PC-3 (cell line): ENCODE measurements at regions not wholly inside any gene's neighbourhood (a gene's known extent, or its start where the extent isn't known, plus 50 kb on each side); places are given as distances from the start of the nearest gene placed in this dataset.

Source experiments
- ATAC-seq: fragments of 200-7000 bp; cut with Tn5 transposase; 2 replicates; pipeline ENCODE4 v1.9.1; 2020; ENCODE audit warnings: mild to moderate bottlenecking, moderate library complexity
- BruUV-seq: library from RNA; stranded (reverse); fragments of 400-500 nt; replicated peaks from 2 replicates; lab custom pipeline; 2021; lab: Mats Ljungman, UMichigan
- CTCF ChIA-PET: fragments of 300-600 bp; sonication (Branson Sonifier 250); formaldehyde crosslinking; loops from one replicate; lab custom pipeline; 2022; ENCODE audit warnings: antibody characterized with exemption; lab: Charles Lee
- POLR2A ChIA-PET: fragments of 300-600 bp; sonication (Branson Sonifier 250); formaldehyde crosslinking; loops from one replicate; lab custom pipeline; 2022; ENCODE audit warnings: antibody characterized with exemption; ENCODE audit not compliant: unreplicated experiment; lab: Charles Lee
- DNase-seq: peaks from one replicate; pipeline ENCODE4 v3.0.0-alpha.2; 2015
- H2AFZ ChIP-seq: fragments of 300-600 bp; sonication (generic); 2 replicates; pipeline ENCODE4 v1.6.0; 2016; ENCODE audit warnings: antibody characterized with exemption, low read length
- H3F3A ChIP-seq: fragments of 300-600 bp; sonication (generic); one replicate; pipeline ENCODE4 v1.6.0; 2017; ENCODE audit warnings: antibody characterized with exemption, low read length, control low read depth, mild to moderate bottlenecking; ENCODE audit not compliant: unreplicated experiment
- H3K27ac ChIP-seq: fragments of 300-600 bp; sonication (generic); 2 replicates; pipeline ENCODE4 v1.5.1; 2016; ENCODE audit warnings: mild to moderate bottlenecking, low read length
- H3K27me3 ChIP-seq: fragments of 300-600 bp; sonication (generic); 2 replicates; pipeline ENCODE4 v1.6.1; 2016; ENCODE audit warnings: low read length, mixed read lengths
- H3K36me3 ChIP-seq: fragments of 300-600 bp; sonication (generic); 2 replicates; pipeline ENCODE4 v1.6.1; 2016; ENCODE audit warnings: low read depth, mixed run types, low read length, mixed read lengths
- H3K4me1 ChIP-seq: fragments of 300-600 bp; sonication (generic); 2 replicates; pipeline ENCODE4 v1.5.1; 2016; ENCODE audit warnings: low read length; ENCODE audit not compliant: insufficient read depth
- H3K4me2 ChIP-seq: fragments of 300-600 bp; sonication (generic); 2 replicates; pipeline ENCODE4 v1.6.0; 2016; ENCODE audit warnings: low read length
- H3K4me3 ChIP-seq: fragments of 300-600 bp; sonication (generic); 2 replicates; pipeline ENCODE4 v1.5.1; 2016; ENCODE audit warnings: mild to moderate bottlenecking, low read length, mixed read lengths
- H3K79me2 ChIP-seq: fragments of 300-600 bp; sonication (generic); 2 replicates; pipeline ENCODE4 v1.6.1; 2017; ENCODE audit warnings: low read length, mixed read lengths
- H3K9ac ChIP-seq: fragments of 300-600 bp; sonication (generic); 2 replicates; pipeline ENCODE4 v1.6.0; 2016; ENCODE audit warnings: mild to moderate bottlenecking, low read length
- H3K9me2 ChIP-seq: fragments of 300-600 bp; sonication (generic); replicated peaks from 2 replicates; pipeline ENCODE4 v1.6.1; 2016; ENCODE audit warnings: mixed run types, low read length, mixed read lengths
- H3K9me3 ChIP-seq: fragments of 300-600 bp; sonication (generic); 2 replicates; pipeline ENCODE4 v1.6.1; 2016; ENCODE audit warnings: low read length, mixed read lengths
- H4K20me1 ChIP-seq: fragments of 300-600 bp; sonication (generic); 2 replicates; pipeline ENCODE4 v1.6.1; 2016; ENCODE audit warnings: low read length, mixed read lengths
- CTCF ChIP-seq: fragments of 300-600 bp; sonication (generic); conservative IDR thresholded peaks from 2 replicates; pipeline ENCODE4 v1.5.1; 2017; ENCODE audit warnings: antibody characterized with exemption, low read depth, mild to moderate bottlenecking, low read length
- EZH2 ChIP-seq: fragments of 300-600 bp; sonication (generic); IDR thresholded peaks from one replicate; pipeline ENCODE4 v1.6.1; 2017; ENCODE audit warnings: antibody characterized with exemption, mild to moderate bottlenecking, low read length; ENCODE audit not compliant: unreplicated experiment
- EZH2phosphoT487 ChIP-seq: fragments of 300-600 bp; sonication (generic); IDR thresholded peaks from 2 replicates; pipeline ENCODE4 v1.6.1; 2018; ENCODE audit warnings: mild to moderate bottlenecking, antibody characterized with exemption, low read length, borderline replicate concordance
- intact Hi-C: fragments of 100-400 bp; cut with micrococcal nuclease; formaldehyde crosslinking; loops from 2 replicates; pipeline ENCODE4 v1.9.0; 2023

- no peaks in the 10 kb centered on the region for H3K79me2 ChIP-seq
- intact Hi-C loops: no loop called here
Observed at GRCh38 chr14:97200245-97200644, 403.1 kb downstream of the VRK1 start.

GRCh38 chr14:97206916-97207315 is 409.7 kb downstream of the VRK1 start:
- CTCF ChIA-PET: no interaction called here

More at GRCh38 chr14:97200245-97200644, 403.1 kb downstream of the VRK1 start:
- Histone ChIP-seq H3K27ac (no peak overlapping the region), H3K4me1 (no peaks in the 10 kb centered on the region), H3K9me3 (no peaks in the 10 kb centered on the region), H3K27me3 (peaks cover 45% of the 10 kb centered on the region), H2AFZ (no peak overlapping the region), H3K9ac (no peak overlapping the region), H3K4me3 (no peak overlapping the region), H4K20me1 (no peaks in the 10 kb centered on the region), H3K36me3 (no peaks in the 10 kb centered on the region), H3K4me2 (no peak overlapping the region), H3K9me2 (no peaks in the 10 kb centered on the region), H3F3A (no peaks in the 10 kb centered on the region)
- ATAC-seq: no peak
- POLR2A ChIA-PET: no interaction called here
- TF ChIP-seq EZH2 (no peak), CTCF (no peak), EZH2phosphoT487 (no peak)
- BruUV-seq: no TSS peak
- no peak for DNase-seq
- CTCF ChIA-PET: no interaction called here

More at GRCh38 chr14:97206916-97207315, 409.7 kb downstream of the VRK1 start:
- Histone ChIP-seq H2AFZ (no peak overlapping the region), H3K9me2 (no peaks in the 10 kb centered on the region), H3K4me3 (no peak overlapping the region), H3K4me2 (no peak overlapping the region), H3K27ac (no peak overlapping the region), H3K36me3 (no peaks in the 10 kb centered on the region), H3K27me3 (peaks cover 90% of the 10 kb centered on the region), H3F3A (no peaks in the 10 kb centered on the region), H3K9ac (no peak overlapping the region), H3K9me3 (no peaks in the 10 kb centered on the region), H4K20me1 (no peaks in the 10 kb centered on the region), H3K4me1 (no peaks in the 10 kb centered on the region), H3K79me2 (no peaks in the 10 kb centered on the region)
- no TSS peak for BruUV-seq
- intact Hi-C loops: no loop called here
- ATAC-seq (no peak), DNase-seq (no peak)
- POLR2A ChIA-PET: no interaction called here
- no peak for TF ChIP-seq EZH2phosphoT487
- no peak for TF ChIP-seq EZH2
- TF ChIP-seq CTCF: no peak
